ENCODE measurements at regions not wholly inside any gene's neighbourhood (a gene's known extent, or its start where the extent isn't known, plus 50 kb on each side); places are given as distances from the start of the nearest gene placed in this dataset.

DNA sequence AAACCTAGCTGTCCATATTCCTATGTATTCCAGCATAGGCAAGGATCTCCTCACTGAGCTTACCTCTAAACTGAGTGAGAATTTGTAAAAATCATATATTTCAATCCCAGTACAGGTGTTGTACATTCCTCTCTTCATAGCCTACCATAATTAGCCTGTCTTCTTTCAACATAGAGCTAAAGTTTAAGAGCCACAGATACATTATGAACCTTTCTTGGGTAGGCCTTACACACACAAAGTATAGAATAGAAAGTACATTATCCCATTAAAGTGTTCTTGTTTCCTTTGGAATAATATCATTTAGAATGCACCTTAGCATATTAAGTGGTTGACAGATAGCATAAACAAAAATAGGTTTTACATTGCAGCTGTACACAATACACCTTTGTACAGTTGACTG is 282.1 kb upstream of the TMEM161B start:
- TF ChIP-seq CTCF (IDR thresholded peaks at IDR 0.05; ENCODE audit: poor library complexity, severe bottlenecking) = no peak
- Histone ChIP-seq H3K36me3 (ENCODE audit: low read depth) (no peaks in the 10 kb centered on the region), H3K4me1 (ENCODE audit: insufficient read depth, poor library complexity, severe bottlenecking) (no peaks in the 10 kb centered on the region), H3K27ac (ENCODE audit: poor library complexity, severe bottlenecking) (no peak overlapping the region), H3K9me3 (ENCODE audit: severe bottlenecking) (no peaks in the 10 kb centered on the region), H3K27me3 (ENCODE audit: insufficient read depth, poor library complexity, severe bottlenecking) (peaks cover 39% of the 10 kb centered on the region), H3K4me3 (ENCODE audit: severe bottlenecking) (no peak overlapping the region)
- ATAC-seq (ENCODE audit: low read depth) = no peak
- DNase-seq (ENCODE audit: low spot score) = no peak

DNA sequence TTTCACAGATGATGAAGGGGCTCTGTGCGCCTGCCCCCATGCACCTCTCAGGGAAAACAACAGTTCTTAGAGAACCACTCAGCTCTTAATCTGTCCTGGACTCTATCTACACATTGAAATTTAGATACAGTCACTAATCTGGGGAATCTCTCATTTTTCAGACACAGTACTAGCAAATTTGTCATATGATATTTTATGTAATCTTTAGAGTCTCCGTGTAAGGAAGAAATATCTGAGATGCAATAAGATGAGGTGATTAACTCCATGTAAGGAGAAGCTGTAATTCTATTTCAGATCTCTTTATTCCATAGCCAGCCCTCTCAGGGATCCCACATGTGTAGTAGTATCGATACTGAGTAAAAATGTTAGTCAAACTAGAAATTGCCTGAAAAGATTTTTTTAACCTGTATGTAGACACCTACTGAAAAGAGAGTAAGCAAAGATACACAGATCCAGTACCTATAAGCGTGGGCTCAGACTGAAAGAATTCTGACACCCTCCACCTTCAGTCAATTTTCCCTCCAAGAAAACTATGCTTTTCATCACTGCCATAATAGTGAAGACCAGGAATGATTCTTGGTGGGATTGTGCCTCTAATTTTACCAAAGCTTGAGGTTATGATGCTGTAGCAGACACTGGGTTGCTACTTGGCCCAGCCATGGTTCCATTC is 279.6 kb upstream of the TMEM161B start:
- no peak for DNase-seq (ENCODE audit: low spot score)
- no peak for TF ChIP-seq CTCF (IDR thresholded peaks at IDR 0.05; ENCODE audit: poor library complexity, severe bottlenecking)
- H3K4me1 ChIP-seq (ENCODE audit: insufficient read depth, poor library complexity, severe bottlenecking) = no peaks in the 10 kb centered on the region

DNA sequence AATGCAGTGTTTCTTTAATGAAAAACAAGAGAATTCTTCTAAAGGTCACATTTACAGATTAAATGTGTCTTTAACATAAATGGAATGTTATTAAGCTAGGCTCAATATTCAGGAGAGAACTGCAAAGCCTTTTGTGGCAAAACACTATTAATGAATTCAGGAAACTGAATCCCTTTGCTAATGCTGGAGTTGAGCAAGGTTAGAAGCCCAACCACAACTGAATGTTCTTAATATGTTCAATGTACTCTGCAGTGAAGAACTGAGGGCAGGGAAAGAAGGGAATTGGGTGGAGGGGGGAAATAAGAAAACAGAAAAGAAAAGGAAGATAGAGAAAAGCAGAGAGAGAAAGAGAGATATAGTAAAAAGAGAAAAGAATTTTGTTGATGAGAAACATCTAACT is 276.7 kb upstream of the TMEM161B start:
- H3K4me1 ChIP-seq (ENCODE audit: insufficient read depth, poor library complexity, severe bottlenecking) = no peaks in the 10 kb centered on the region
- no peak for TF ChIP-seq CTCF (IDR thresholded peaks at IDR 0.05; ENCODE audit: poor library complexity, severe bottlenecking)
- no peak for DNase-seq (ENCODE audit: low spot score)

More for the DNA sequence above, 279.6 kb upstream of the TMEM161B start:
- H3K36me3 ChIP-seq (ENCODE audit: low read depth) = no peaks in the 10 kb centered on the region
- H3K27me3 ChIP-seq (ENCODE audit: insufficient read depth, poor library complexity, severe bottlenecking) = peaks cover 25% of the 10 kb centered on the region
- no peak for ATAC-seq (ENCODE audit: low read depth)
- no peak overlapping the region for H3K27ac ChIP-seq (ENCODE audit: poor library complexity, severe bottlenecking)
- H3K9me3 ChIP-seq (ENCODE audit: severe bottlenecking) = no peaks in the 10 kb centered on the region
- H3K4me3 ChIP-seq (ENCODE audit: severe bottlenecking) = no peak overlapping the region

DNA sequence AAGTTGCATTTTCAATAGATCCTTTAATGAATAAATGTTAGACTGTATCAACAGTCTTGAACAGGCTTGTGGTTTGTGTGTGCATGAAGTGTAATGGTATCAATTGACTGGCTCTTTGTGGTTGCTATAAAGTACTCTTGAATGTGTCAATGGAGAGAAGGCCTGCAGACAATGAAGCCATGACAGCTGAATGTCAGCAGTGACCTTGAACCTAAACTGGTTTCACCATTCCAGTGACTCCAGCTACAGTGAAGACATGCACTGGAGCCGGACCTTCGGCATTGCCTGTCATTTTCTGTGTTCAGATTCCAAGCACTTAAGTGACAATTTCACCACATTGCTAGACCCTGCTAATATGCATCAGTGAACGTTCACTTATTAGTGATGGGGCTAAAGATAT is 276.0 kb upstream of the TMEM161B start:
- no peak for TF ChIP-seq CTCF (IDR thresholded peaks at IDR 0.05; ENCODE audit: poor library complexity, severe bottlenecking)
- Histone ChIP-seq H3K27ac (ENCODE audit: poor library complexity, severe bottlenecking) (no peak overlapping the region), H3K4me3 (ENCODE audit: severe bottlenecking) (no peak overlapping the region), H3K27me3 (ENCODE audit: insufficient read depth, poor library complexity, severe bottlenecking) (peaks cover 15% of the 10 kb centered on the region), H3K36me3 (ENCODE audit: low read depth) (no peaks in the 10 kb centered on the region), H3K9me3 (ENCODE audit: severe bottlenecking) (no peaks in the 10 kb centered on the region), H3K4me1 (ENCODE audit: insufficient read depth, poor library complexity, severe bottlenecking) (no peaks in the 10 kb centered on the region)
- no peak for ATAC-seq (ENCODE audit: low read depth)
- DNase-seq (ENCODE audit: low spot score) = no peak

More for the DNA sequence above, 276.7 kb upstream of the TMEM161B start:
- no peak for ATAC-seq (ENCODE audit: low read depth)
- Histone ChIP-seq H3K27ac (ENCODE audit: poor library complexity, severe bottlenecking) (no peak overlapping the region), H3K27me3 (ENCODE audit: insufficient read depth, poor library complexity, severe bottlenecking) (peaks cover 8% of the 10 kb centered on the region), H3K9me3 (ENCODE audit: severe bottlenecking) (no peaks in the 10 kb centered on the region), H3K36me3 (ENCODE audit: low read depth) (no peaks in the 10 kb centered on the region), H3K4me3 (ENCODE audit: severe bottlenecking) (no peak overlapping the region)

- no peak overlapping the region for H3K27ac ChIP-seq (ENCODE audit: poor library complexity, severe bottlenecking)
- H3K4me3 ChIP-seq (ENCODE audit: severe bottlenecking) = no peak overlapping the region
- ATAC-seq (ENCODE audit: low read depth) (no peak), DNase-seq (ENCODE audit: low spot score) (no peak)
- H3K36me3 ChIP-seq (ENCODE audit: low read depth) = no peaks in the 10 kb centered on the region
- peaks cover 20% of the 10 kb centered on the region for H3K27me3 ChIP-seq (ENCODE audit: insufficient read depth, poor library complexity, severe bottlenecking)
- no peaks in the 10 kb centered on the region for H3K4me1 ChIP-seq (ENCODE audit: insufficient read depth, poor library complexity, severe bottlenecking)
- no peak for TF ChIP-seq CTCF (IDR thresholded peaks at IDR 0.05; ENCODE audit: poor library complexity, severe bottlenecking)
- no peaks in the 10 kb centered on the region for H3K9me3 ChIP-seq (ENCODE audit: severe bottlenecking)
Observed at GRCh38 chr5:88544136-88544645, 275.5 kb upstream of the TMEM161B start.

Data from RWPE2 (cell line).